ENCODE measurements at regions not wholly inside any gene's neighbourhood (a gene's known extent, or its start where the extent isn't known, plus 50 kb on each side); places are given as distances from the start of the nearest gene placed in this dataset.

GRCh38 chr2:7607441-7608173 lies 690.4 kb downstream of the RNF144A start:
- no peak overlapping the region for H3K4me3 Mint-ChIP-seq
- Histone ChIP-seq H3K36me3 (ENCODE audit: control insufficient read depth, insufficient read depth, low read length) (no peaks in the 10 kb centered on the region), H3K4me1 (ENCODE audit: control insufficient read depth, insufficient read depth, low read length) (no peaks in the 10 kb centered on the region), H3K27me3 (ENCODE audit: control insufficient read depth, insufficient read depth, low read length, poor library complexity, severe bottlenecking) (no peaks in the 10 kb centered on the region), H3K27ac (ENCODE audit: low read depth, low read length) (no peak overlapping the region), H3K4me3 (ENCODE audit: low read length) (no peak overlapping the region), H3K9me3 (ENCODE audit: control insufficient read depth, low read length) (no peaks in the 10 kb centered on the region), H3K9ac (ENCODE audit: extremely low read depth, low read length, poor library complexity, severe bottlenecking) (no peak overlapping the region)
- peaks cover 11% of the 10 kb centered on the region for H3K4me1 Mint-ChIP-seq
- H3K27ac Mint-ChIP-seq, result no peak overlapping the region
- TF ChIP-seq CTCF (conservative IDR thresholded peaks at IDR 0.05), result no peak
- 84 to 95% methylated on average over 5 to 8 of the region's 8 CpGs for WGBS, 2 experiments (ENCODE audit: insufficient coverage in 1 of 2, insufficient read length in 1 of 2)
- no peaks in the 10 kb centered on the region for H3K9me3 Mint-ChIP-seq
- no peaks in the 10 kb centered on the region for H3K36me3 Mint-ChIP-seq (ENCODE audit: low read depth)
- no peak for DNase-seq
- no peaks in the 10 kb centered on the region for H3K27me3 Mint-ChIP-seq (ENCODE audit: insufficient read depth)

- no peaks in the 10 kb centered on the region for H3K9me3 Mint-ChIP-seq
Observed at GRCh38 chr2:7609556-7609955, 692.3 kb downstream of the RNF144A start.

GRCh38 chr2:7609974-7610373 lies 692.8 kb downstream of the RNF144A start:
- no peaks in the 10 kb centered on the region for H3K27me3 Mint-ChIP-seq (ENCODE audit: insufficient read depth)
- H3K4me1 Mint-ChIP-seq, result peaks cover 11% of the 10 kb centered on the region
- no peak overlapping the region for H3K4me3 Mint-ChIP-seq
- no peaks in the 10 kb centered on the region for H3K36me3 Mint-ChIP-seq (ENCODE audit: low read depth)
- H3K27ac Mint-ChIP-seq, result no peak overlapping the region
- no peaks in the 10 kb centered on the region for H3K9me3 ChIP-seq (ENCODE audit: control insufficient read depth, low read length)
- H3K9me3 Mint-ChIP-seq, result no peaks in the 10 kb centered on the region
- no peak for TF ChIP-seq CTCF (conservative IDR thresholded peaks at IDR 0.05)
- H3K27ac ChIP-seq (ENCODE audit: low read depth, low read length), result peak overlapping the region; percentile 74
- no peak for DNase-seq
- no peak overlapping the region for H3K4me3 ChIP-seq (ENCODE audit: low read length)
- WGBS, 2 experiments (ENCODE audit: insufficient coverage in 1 of 2, insufficient read length in 1 of 2), result 95 to 100% methylated on average over 4 to 8 of the region's 8 CpGs
- no peaks in the 10 kb centered on the region for H3K36me3 ChIP-seq (ENCODE audit: control insufficient read depth, insufficient read depth, low read length)
- no peaks in the 10 kb centered on the region for H3K27me3 ChIP-seq (ENCODE audit: control insufficient read depth, insufficient read depth, low read length, poor library complexity, severe bottlenecking)
- H3K9ac ChIP-seq (ENCODE audit: extremely low read depth, low read length, poor library complexity, severe bottlenecking), result no peak overlapping the region
- H3K4me1 ChIP-seq (ENCODE audit: control insufficient read depth, insufficient read depth, low read length), result no peaks in the 10 kb centered on the region

More at GRCh38 chr2:7609556-7609955, 692.3 kb downstream of the RNF144A start:
- H3K9ac ChIP-seq (ENCODE audit: extremely low read depth, low read length, poor library complexity, severe bottlenecking), result no peak overlapping the region
- no peaks in the 10 kb centered on the region for H3K27me3 ChIP-seq (ENCODE audit: control insufficient read depth, insufficient read depth, low read length, poor library complexity, severe bottlenecking)
- Mint-ChIP-seq H3K27me3 (ENCODE audit: insufficient read depth) (no peaks in the 10 kb centered on the region), H3K27ac (no peak overlapping the region), H3K4me3 (no peak overlapping the region), H3K36me3 (ENCODE audit: low read depth) (no peaks in the 10 kb centered on the region), H3K4me1 (peaks cover 11% of the 10 kb centered on the region)
- H3K27ac ChIP-seq (ENCODE audit: low read depth, low read length), result no peak overlapping the region
- no peaks in the 10 kb centered on the region for H3K4me1 ChIP-seq (ENCODE audit: control insufficient read depth, insufficient read depth, low read length)
- no peaks in the 10 kb centered on the region for H3K9me3 ChIP-seq (ENCODE audit: control insufficient read depth, low read length)
- no peak overlapping the region for H3K4me3 ChIP-seq (ENCODE audit: low read length)
- no peak for DNase-seq
- TF ChIP-seq CTCF (conservative IDR thresholded peaks at IDR 0.05), result no peak
- H3K36me3 ChIP-seq (ENCODE audit: control insufficient read depth, insufficient read depth, low read length), result no peaks in the 10 kb centered on the region
- 86 to 95% methylated on average over 5 to 7 of the region's 7 CpGs for WGBS, 2 experiments (ENCODE audit: insufficient coverage in 1 of 2, insufficient read length in 1 of 2)

Data from endodermal cell (in vitro differentiated cells).